SKM-1 treated with dmso at 0.1 percent for 144 hours (cell line): ENCODE measurements at regions not wholly inside any gene's neighbourhood (a gene's known extent, or its start where the extent isn't known, plus 50 kb on each side); places are given as distances from the start of the nearest gene placed in this dataset.

Experiments used
- DNase-seq: peaks from one replicate; lab custom pipeline; 2025; ENCODE audit not compliant: unreplicated experiment; lab: John Stamatoyannopoulos, UW

DNA sequence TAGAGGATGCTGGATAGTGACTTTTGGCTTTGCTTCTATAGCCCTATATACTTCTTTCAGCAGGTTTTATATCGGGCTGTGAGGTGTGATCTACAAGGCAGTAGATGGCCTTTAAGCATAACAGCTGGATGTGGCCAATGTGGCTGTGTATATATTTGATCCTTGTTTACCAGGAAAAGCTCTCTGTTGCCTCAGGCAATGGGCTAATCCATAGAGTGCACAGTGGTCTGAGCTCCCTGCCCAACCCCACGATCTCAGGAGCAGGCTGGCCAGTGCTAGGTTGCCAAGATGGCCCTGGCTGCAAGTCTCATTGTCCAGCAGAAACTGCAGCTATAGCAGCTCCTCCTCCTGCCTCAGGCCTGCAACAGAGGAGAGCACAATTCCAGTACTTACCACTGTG lies 72.3 kb upstream of the SPHKAP start:
- no peak for DNase-seq

DNA sequence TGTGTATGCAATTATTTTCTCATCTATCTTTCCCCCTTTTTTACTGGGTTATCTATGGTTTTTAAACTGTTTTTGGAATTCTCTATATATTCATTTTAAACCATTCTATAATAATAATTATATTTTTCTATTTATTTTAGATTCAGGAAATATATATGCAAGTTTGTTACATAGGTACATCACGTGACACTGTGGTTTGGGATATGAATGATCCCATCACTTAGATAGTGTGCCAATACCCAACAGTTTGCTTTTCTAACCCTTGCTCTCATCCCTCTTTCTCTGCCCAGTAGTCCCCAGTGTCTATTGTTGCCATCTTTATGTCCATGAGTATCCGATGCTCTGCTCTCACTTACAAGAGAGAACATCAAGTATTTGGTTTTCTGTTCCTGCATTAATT lies 65.8 kb upstream of the SPHKAP start:
- DNase-seq, result no peak

DNA sequence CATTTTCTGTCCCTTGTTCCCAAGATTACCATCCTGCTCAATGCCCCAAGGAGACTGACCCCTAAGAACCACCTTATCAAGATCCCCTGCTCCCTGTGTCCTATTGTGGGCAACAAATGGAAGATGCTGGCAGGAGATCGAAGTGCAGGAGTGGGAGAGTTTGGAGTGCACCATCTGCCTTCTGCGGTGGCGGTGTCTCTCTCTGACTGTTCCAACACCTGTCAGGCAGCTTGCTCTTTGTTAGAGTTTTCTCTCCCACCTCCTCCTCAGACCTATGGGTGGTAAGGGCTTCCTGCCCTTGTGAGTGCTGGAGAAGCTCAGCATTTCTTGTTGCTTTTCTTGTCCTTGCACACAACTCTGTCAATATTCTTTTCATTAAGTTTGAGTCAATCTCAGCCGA lies 64.1 kb upstream of the SPHKAP start:
- DNase-seq, result no peak

DNA sequence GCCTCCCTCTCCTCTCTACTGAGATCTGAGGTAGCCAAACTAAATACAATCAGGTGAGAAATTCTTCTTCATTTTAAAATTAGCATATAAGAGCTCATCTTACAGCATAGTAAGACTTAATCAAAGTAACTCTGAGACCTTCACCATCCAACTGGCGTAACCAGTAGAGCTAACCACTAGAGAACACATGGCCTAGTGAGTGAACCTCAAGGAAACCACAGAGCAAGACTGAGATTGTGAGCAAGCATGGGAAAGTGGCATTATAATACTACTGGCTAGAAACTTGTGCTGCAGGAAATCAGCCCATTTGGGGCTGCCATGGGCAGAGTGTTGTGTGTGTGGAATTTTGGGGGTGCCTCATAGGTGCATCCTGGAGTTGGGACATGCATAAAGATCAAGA lies 61.1 kb upstream of the SPHKAP start:
- DNase-seq, result no peak

DNA sequence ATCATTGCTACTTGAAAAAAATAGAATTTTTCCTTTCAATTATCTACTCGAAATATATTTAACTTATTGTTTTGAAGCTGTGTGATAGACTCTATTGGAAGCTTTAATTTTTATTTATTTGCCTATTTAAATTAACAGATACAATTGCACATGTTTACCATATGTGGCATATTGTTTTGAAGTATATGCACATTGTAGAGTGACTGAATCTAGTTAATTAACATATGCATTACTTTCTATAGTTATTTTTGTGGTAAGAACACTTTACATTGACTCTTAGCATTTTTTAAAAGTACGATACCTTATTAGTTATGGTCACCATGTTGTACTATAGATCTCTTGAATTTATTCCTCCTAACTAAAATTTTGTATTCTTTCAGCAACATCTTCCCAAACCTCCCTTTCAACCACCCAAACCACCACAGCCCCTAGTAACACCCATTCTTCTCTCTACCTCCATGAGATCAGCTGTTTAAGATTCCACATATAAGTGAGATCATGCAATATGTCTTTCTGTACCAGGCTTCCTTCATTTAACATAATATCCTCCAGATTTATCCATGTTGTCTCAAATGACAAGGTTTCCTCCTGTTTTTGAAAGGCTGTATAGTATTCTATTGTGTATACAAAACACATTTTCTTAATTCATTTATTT lies 58.5 kb upstream of the SPHKAP start:
- DNase-seq, result no peak

DNA sequence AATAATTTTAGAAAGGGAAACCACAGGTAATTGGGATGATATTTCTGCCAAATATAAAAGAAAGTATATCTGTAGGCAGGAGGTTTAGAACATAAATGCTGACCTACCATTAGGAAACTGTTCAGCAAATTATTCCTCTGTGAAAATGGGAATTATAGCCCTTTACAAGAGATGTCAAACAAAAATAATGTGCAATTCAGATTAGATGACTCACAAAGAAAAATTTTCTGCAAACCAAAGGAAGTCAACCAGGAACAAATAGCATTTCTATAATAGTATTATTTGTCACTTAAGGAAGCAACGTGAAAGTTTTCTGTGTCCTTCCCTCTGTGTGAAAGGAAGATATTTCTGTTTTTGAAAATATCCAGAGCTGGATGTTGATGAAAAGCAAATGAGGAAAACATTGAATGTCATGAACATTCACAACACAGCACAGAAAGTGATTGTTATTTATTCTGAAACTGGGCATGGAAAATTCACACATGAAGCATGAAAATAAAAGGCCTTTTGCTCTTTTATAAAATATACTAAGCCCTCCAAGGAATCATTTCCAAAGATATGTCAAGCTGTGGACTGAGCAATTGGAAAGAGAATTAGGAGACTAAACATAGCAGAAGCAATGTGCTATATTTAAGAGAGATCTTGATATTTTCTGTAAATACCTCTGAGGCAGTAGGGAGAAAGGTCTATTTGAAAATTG lies 57.9 kb upstream of the SPHKAP start:
- DNase-seq, result no peak
